Fibroblast of villous mesenchyme (primary cell): ENCODE measurements at regions not wholly inside any gene's neighbourhood (a gene's known extent, or its start where the extent isn't known, plus 50 kb on each side); places are given as distances from the start of the nearest gene placed in this dataset.

Experiments
- DNase-seq: peaks from one replicate; pipeline ENCODE4 v3.0.0-alpha.2; 2010; ENCODE audit warnings: low read depth
- H3K4me3 ChIP-seq: 2 replicates; pipeline ENCODE4 v1.5.1; 2011; ENCODE audit warnings: low read depth, mild to moderate bottlenecking, low read length
- TF ChIP-seq, protein P1 (sequence below): IDR thresholded peaks from 2 replicates; pipeline ENCODE4 v1.5.1; 2012; ENCODE audit warnings: low read depth, mild to moderate bottlenecking, low read length; ENCODE audit not compliant: insufficient read depth

DNA sequence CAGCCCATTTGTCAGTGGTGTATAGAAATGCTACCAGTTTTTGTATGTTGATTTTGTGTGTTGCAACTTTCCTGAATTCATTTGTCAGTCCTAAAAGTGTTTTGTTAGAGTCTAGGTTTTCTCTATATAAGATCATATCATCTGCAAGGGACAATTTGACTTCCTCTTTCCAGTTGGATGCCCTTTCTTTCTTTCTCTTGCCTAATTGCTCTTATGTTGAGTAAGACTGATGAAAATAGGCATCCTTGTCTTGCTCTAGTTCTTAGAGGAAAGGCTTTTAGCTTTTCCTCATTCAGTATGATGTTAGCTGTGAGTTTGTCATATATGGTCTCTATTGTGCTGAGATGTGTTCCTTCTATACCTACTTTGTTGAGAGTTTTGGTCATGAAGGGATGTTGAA, 161.7 kb upstream of the TPK1 start:
- no peak overlapping the region for H3K4me3 ChIP-seq
- TF ChIP-seq, protein P1, sequence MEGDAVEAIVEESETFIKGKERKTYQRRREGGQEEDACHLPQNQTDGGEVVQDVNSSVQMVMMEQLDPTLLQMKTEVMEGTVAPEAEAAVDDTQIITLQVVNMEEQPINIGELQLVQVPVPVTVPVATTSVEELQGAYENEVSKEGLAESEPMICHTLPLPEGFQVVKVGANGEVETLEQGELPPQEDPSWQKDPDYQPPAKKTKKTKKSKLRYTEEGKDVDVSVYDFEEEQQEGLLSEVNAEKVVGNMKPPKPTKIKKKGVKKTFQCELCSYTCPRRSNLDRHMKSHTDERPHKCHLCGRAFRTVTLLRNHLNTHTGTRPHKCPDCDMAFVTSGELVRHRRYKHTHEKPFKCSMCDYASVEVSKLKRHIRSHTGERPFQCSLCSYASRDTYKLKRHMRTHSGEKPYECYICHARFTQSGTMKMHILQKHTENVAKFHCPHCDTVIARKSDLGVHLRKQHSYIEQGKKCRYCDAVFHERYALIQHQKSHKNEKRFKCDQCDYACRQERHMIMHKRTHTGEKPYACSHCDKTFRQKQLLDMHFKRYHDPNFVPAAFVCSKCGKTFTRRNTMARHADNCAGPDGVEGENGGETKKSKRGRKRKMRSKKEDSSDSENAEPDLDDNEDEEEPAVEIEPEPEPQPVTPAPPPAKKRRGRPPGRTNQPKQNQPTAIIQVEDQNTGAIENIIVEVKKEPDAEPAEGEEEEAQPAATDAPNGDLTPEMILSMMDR: no peak
- DNase-seq: no peak

DNA sequence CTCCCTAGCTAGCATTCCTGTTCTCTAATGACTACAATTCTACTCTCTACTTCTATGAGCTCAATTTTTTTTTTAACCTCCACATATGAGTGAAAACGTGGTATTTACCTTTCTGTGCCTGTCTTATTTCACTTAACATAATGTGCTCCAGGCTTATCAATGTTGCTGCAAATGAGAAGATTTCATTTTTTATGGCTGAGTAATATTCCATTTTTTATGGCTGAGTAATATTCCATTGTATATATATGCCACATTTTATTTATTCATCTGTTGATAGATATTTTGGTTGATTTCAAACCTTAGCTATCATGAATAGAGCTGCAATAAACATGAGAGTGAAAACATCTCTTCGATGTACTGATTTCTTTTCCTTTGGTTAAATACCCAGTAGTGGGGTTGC, 159.6 kb upstream of the TPK1 start:
- H3K4me3 ChIP-seq: no peak overlapping the region
- DNase-seq: no peak
- TF ChIP-seq, protein P1: no peak

DNA sequence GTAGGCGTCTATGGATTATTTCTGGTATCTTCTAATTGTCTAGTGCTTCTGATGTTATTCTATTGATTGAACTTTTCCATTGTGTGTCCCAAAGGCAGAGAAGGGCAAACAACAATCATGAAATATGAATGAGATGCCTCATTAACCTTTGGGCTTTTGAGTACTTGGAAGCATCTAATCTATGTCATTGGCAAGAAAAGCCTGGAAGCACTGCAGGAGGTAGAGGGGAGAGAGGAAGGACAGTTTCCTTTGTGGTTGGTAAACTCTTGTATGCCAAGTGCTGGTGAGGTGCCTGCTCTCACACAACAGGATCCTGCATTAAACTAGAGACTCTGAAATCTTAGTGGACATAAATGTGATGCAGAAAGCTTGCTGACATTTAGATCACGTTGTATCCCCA, 155.2 kb upstream of the TPK1 start:
- H3K4me3 ChIP-seq: no peak overlapping the region
- TF ChIP-seq, protein P1: no peak
- no peak for DNase-seq

DNA sequence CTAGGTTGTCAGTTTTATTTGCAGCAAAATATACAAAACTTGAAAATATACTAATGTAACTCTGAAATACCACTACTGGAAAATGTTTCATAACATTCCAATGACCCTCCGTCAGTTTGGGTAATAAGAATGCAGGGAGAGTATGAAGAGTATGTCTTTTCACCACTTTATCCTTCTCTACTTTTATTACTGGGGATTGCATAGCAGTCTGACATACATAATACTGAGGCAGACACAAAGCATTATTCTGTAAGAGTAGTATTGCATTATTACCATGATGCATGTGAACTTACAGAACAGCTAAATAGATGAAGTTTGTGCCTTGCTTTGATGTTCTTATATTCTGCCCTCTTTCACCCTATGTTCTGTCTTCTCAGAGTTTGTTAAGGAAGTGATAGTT, 151.8 kb upstream of the TPK1 start:
- no peak for DNase-seq
- no peak overlapping the region for H3K4me3 ChIP-seq
- TF ChIP-seq, protein P1: no peak

DNA sequence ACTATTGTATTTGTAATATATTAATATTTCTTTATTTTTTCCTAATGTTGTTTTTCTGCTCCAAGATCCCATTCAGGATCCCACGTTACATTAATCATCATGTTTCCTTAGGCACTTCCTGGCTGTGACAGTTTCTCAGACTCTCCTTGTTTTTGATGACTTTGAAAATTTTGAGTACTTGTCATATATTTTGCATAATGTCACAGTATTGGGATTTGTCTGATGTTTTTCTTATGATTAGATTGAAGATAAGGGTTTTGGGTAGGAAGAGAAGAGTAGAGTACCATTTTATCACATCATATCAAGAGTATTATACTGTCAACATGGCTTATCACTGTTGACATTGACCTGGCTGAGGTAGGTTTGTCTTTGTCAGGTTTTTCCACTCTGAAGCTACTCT, 146.3 kb upstream of the TPK1 start:
- no peak overlapping the region for H3K4me3 ChIP-seq
- no peak for DNase-seq
- TF ChIP-seq, protein P1: no peak

DNA sequence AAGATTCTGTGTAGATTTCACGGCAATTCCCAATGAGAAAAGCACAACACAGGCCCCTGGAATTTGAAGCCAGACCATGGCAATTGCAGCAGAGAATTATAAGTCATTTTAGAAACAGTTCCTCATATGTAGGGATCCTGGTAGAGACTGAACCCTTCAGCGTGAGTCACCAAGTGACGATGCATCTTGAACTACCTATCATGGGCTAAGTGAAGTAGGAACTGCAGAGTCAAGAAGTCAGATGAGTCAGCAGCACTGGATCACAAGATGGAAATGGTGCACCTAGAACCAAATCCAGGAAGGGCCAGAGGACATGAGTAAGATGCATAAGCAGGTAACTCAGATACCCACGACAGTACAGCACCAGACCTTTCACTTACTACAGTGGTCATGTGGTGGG, 140.0 kb upstream of the TPK1 start:
- TF ChIP-seq, protein P1: no peak
- no peak for DNase-seq

DNA sequence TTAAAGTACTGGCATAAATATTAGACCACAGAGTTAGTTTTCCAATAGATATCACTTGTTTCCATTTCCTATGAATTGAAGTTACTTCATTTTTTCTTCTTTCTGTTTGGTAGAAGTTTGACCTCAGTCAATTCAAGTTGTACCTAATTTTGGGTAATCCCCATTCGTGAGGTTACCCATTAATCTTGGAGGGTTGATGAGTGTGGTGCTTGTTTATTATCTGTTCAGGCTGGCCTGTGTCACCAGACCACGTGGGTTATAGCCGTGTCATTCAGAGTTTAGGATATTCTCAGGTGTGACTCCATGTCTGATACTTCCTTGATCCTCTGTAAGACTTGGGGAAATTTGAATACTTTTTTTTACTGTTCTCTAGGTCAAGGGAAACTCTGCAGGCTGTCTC, 133.9 kb upstream of the TPK1 start:
- no peak for DNase-seq
- no peak overlapping the region for H3K4me3 ChIP-seq
- TF ChIP-seq, protein P1: no peak

More for the DNA sequence above, 140.0 kb upstream of the TPK1 start:
- no peak overlapping the region for H3K4me3 ChIP-seq
